IPS-20b (cell line): ENCODE measurements at regions not wholly inside any gene's neighbourhood (a gene's known extent, or its start where the extent isn't known, plus 50 kb on each side); places are given as distances from the start of the nearest gene placed in this dataset.

Experiments
- H3K27ac ChIP-seq: one replicate; pipeline ENCODE4 v1.5.1; 2013; ENCODE audit warnings: low read length
- H3K27me3 ChIP-seq: 2 replicates; pipeline ENCODE4 v1.6.1; 2013; ENCODE audit warnings: mild to moderate bottlenecking, low read length, inconsistent platforms; ENCODE audit not compliant: insufficient read depth
- H3K36me3 ChIP-seq: 2 replicates; pipeline ENCODE4 v1.6.1; 2013; ENCODE audit warnings: low read depth, mild to moderate bottlenecking, inconsistent platforms, low read length, moderate library complexity; ENCODE audit not compliant: insufficient read depth
- H3K4me1 ChIP-seq: 2 replicates; pipeline ENCODE4 v1.6.1; 2013; ENCODE audit warnings: mild to moderate bottlenecking, control low read depth, inconsistent platforms, low read length, moderate library complexity; ENCODE audit not compliant: insufficient read depth
- H3K4me3 ChIP-seq: 2 replicates; pipeline ENCODE4 v1.5.1; 2013; ENCODE audit warnings: mild to moderate bottlenecking, low read length, inconsistent platforms
- H3K9ac ChIP-seq: 2 replicates; pipeline ENCODE4 v1.6.1; 2013; ENCODE audit warnings: low read depth, mild to moderate bottlenecking, inconsistent platforms, low read length, moderate library complexity
- H3K9me3 ChIP-seq: 2 replicates; pipeline ENCODE4 v1.6.1; 2013; ENCODE audit warnings: mild to moderate bottlenecking, low read depth, low read length, inconsistent platforms; ENCODE audit not compliant: insufficient read depth

GRCh38 chr2:23132000-23132399 is 253.0 kb upstream of the KLHL29 start:
- Histone ChIP-seq H3K27me3 (no peaks in the 10 kb centered on the region), H3K36me3 (no peaks in the 10 kb centered on the region), H3K4me3 (no peak overlapping the region), H3K9ac (no peak overlapping the region), H3K27ac (no peak overlapping the region), H3K4me1 (peaks cover 3% of the 10 kb centered on the region; the same call in 1 of the 2 replicates), H3K9me3 (peaks cover 10% of the 10 kb centered on the region)

DNA sequence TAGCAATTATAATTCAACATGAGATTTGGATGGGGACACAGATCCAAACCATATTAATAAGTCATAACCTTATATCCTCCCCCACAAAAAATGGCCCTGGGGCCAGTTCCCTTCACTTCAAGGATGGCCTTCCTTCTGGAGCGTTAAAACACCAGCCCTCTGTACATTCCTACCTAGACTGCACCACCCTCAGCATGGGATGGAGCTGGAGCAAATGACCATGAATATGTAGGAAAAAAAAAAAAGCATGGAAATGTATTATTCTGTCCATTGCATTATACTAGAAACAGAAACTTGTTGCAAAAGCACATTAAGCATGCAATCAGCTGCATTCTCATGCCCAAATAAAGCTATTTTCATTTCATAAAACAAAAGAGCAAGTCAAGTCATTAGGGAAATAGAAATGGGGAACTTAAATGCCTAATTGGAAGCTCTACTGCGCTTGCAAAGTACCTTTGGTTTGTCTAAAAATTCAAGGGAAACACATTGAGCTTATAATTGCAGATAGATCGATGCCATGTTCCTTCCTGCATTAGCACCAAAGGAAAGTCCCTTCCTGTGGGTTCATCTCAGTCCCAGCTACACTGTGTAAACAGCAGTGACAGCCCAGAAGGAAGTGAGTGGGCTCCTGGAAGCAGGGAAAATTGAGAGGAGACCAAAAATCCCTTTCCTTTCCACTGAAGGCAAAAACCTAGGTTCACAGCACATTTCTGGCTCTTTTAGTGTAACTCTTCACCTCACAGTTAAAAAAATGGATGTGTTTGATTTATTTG is 252.0 kb upstream of the KLHL29 start:
- Histone ChIP-seq H3K9ac (no peak overlapping the region), H3K27ac (no peak overlapping the region), H3K36me3 (no peaks in the 10 kb centered on the region), H3K27me3 (no peaks in the 10 kb centered on the region), H3K9me3 (peaks cover 10% of the 10 kb centered on the region), H3K4me3 (no peak overlapping the region), H3K4me1 (peaks cover 3% of the 10 kb centered on the region; the same call in 1 of the 2 replicates)

GRCh38 chr2:23134726-23135125 is 250.3 kb upstream of the KLHL29 start:
- Histone ChIP-seq H3K9me3 (no peaks in the 10 kb centered on the region), H3K9ac (no peak overlapping the region), H3K4me3 (no peak overlapping the region), H3K27me3 (no peaks in the 10 kb centered on the region), H3K4me1 (peaks cover 3% of the 10 kb centered on the region; the same call in 1 of the 2 replicates), H3K27ac (no peak overlapping the region), H3K36me3 (no peaks in the 10 kb centered on the region)

- H3K4me3 ChIP-seq: no peak overlapping the region
- no peaks in the 10 kb centered on the region for H3K27me3 ChIP-seq
- H3K9ac ChIP-seq: no peak overlapping the region
- peaks cover 3% of the 10 kb centered on the region; the same call in 1 of the 2 replicates for H3K4me1 ChIP-seq
- no peak overlapping the region for H3K27ac ChIP-seq
- H3K9me3 ChIP-seq: no peaks in the 10 kb centered on the region
- H3K36me3 ChIP-seq: no peaks in the 10 kb centered on the region
These were observed 249.4 kb upstream of the KLHL29 start for GRCh38 chr2:23135481-23136100.

DNA sequence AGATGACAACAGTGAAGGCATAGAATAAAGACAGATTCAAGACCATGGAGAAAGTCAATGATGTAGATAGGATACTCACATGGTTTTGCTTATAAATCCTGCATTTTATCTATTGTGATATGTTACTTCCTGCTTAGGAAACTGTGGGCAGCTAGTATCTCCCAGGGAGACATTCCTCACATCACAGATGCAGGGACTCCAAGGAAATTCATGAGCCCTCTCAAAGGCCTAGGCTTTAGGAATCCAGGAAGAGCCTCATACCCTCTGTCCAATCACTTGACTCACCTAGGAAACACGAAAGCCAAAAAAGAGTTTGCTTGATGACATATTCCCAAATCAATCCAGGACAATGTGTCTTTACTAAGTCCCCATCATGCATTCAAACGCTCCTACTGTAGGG is 247.8 kb upstream of the KLHL29 start:
- H3K9me3 ChIP-seq: no peaks in the 10 kb centered on the region
- no peak overlapping the region for H3K9ac ChIP-seq
- no peaks in the 10 kb centered on the region for H3K36me3 ChIP-seq
- H3K27me3 ChIP-seq: no peaks in the 10 kb centered on the region
- H3K4me3 ChIP-seq: no peak overlapping the region
- H3K4me1 ChIP-seq: peaks cover 3% of the 10 kb centered on the region; the same call in 1 of the 2 replicates
- no peak overlapping the region for H3K27ac ChIP-seq

- H3K27ac ChIP-seq: no peak overlapping the region
- no peaks in the 10 kb centered on the region for H3K9me3 ChIP-seq
- no peaks in the 10 kb centered on the region for H3K36me3 ChIP-seq
- no peak overlapping the region for H3K9ac ChIP-seq
- H3K4me1 ChIP-seq: peaks cover 3% of the 10 kb centered on the region; the same call in 1 of the 2 replicates
- no peak overlapping the region for H3K4me3 ChIP-seq
- no peaks in the 10 kb centered on the region for H3K27me3 ChIP-seq
These were observed 246.3 kb upstream of the KLHL29 start for GRCh38 chr2:23138701-23139100.

DNA sequence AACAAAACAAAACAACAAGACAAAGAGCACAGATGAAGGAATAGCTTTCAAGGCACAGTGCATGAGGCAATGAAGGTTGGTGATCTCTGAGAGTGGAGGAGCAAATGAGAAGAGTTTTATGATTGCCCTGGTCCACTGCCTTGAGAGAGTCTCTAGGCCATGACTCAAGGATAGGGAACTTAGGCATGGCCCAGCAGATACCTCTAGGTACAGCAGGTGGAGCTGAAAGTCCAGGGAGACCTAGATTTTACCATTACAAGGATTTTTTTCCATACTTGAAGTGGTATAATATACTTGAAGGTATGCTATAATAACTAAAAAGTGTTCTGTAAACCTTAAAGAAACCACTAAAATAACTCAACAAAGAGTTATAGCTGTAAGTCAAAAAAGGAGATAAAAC is 239.5 kb upstream of the KLHL29 start:
- no peaks in the 10 kb centered on the region for H3K27me3 ChIP-seq
- H3K27ac ChIP-seq: no peak overlapping the region
- no peaks in the 10 kb centered on the region for H3K36me3 ChIP-seq
- no peak overlapping the region for H3K4me3 ChIP-seq
- no peaks in the 10 kb centered on the region for H3K9me3 ChIP-seq
- no peak overlapping the region for H3K9ac ChIP-seq
- H3K4me1 ChIP-seq: no peaks in the 10 kb centered on the region

DNA sequence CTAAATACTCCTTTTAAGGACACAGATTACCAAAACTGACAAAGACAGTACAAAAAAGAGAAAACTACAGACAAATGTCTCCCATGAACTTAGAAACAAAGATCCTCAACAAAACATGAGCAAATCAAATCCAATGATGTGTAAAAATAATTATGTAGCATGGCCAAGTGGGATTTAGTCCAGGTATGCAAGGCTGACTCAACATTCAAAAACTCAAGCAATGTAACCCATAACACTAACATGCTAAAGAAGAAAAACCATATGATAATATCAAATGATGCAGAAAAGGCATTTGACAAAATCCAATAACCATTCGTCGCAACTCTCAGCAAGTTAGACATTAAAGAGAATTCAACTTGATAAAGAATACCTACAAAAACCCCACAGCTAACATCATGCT is 239.0 kb upstream of the KLHL29 start:
- Histone ChIP-seq H3K27ac (no peak overlapping the region), H3K4me3 (no peak overlapping the region), H3K9ac (no peak overlapping the region), H3K36me3 (no peaks in the 10 kb centered on the region), H3K4me1 (no peaks in the 10 kb centered on the region), H3K27me3 (no peaks in the 10 kb centered on the region), H3K9me3 (no peaks in the 10 kb centered on the region)

GRCh38 chr2:23148342-23148741 is 236.6 kb upstream of the KLHL29 start:
- H3K9me3 ChIP-seq: no peaks in the 10 kb centered on the region
- H3K36me3 ChIP-seq: no peaks in the 10 kb centered on the region
- no peak overlapping the region for H3K27ac ChIP-seq
- no peak overlapping the region for H3K4me3 ChIP-seq
- no peak overlapping the region for H3K9ac ChIP-seq
- H3K4me1 ChIP-seq: no peaks in the 10 kb centered on the region
- no peaks in the 10 kb centered on the region for H3K27me3 ChIP-seq

DNA sequence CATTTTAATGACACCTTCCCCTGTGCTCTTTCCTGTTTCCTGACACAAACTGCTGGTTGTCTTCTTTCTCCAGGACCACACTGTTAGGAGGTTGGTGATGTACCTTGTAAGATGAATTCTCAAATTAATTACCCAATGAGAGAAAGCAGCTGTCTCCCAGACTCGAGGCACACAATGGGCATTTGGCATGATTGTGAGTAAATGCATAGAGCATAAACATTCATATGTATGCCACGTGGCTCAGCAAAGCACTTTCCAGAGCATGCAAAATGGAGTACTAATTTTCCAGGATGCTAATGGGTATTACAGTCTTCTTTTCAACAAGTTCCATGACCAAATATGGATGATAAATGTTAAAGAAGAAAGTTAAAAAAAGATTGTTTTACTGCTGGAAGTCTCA is 235.2 kb upstream of the KLHL29 start:
- H3K36me3 ChIP-seq: no peaks in the 10 kb centered on the region
- no peak overlapping the region for H3K27ac ChIP-seq
- no peak overlapping the region for H3K9ac ChIP-seq
- H3K4me3 ChIP-seq: no peak overlapping the region
- no peaks in the 10 kb centered on the region for H3K4me1 ChIP-seq
- no peaks in the 10 kb centered on the region for H3K9me3 ChIP-seq
- no peaks in the 10 kb centered on the region for H3K27me3 ChIP-seq

- Histone ChIP-seq H3K9me3 (no peaks in the 10 kb centered on the region), H3K9ac (no peak overlapping the region), H3K4me1 (no peaks in the 10 kb centered on the region), H3K27me3 (no peaks in the 10 kb centered on the region), H3K36me3 (no peaks in the 10 kb centered on the region), H3K4me3 (no peak overlapping the region), H3K27ac (no peak overlapping the region)
These were observed 231.5 kb upstream of the KLHL29 start for GRCh38 chr2:23153484-23153883.

GRCh38 chr2:23155022-23155421 is 230.0 kb upstream of the KLHL29 start:
- no peak overlapping the region for H3K27ac ChIP-seq
- no peak overlapping the region for H3K9ac ChIP-seq
- H3K9me3 ChIP-seq: no peaks in the 10 kb centered on the region
- no peaks in the 10 kb centered on the region for H3K4me1 ChIP-seq
- H3K27me3 ChIP-seq: no peaks in the 10 kb centered on the region
- H3K4me3 ChIP-seq: no peak overlapping the region
- H3K36me3 ChIP-seq: no peaks in the 10 kb centered on the region
